ENCODE measurements at regions not wholly inside any gene's neighbourhood (a gene's known extent, or its start where the extent isn't known, plus 50 kb on each side); places are given as distances from the start of the nearest gene placed in this dataset.

- Histone ChIP-seq H3K27me3 (ENCODE audit: control insufficient read depth, insufficient read depth, low read length, poor library complexity, severe bottlenecking) (no peaks in the 10 kb centered on the region), H3K9ac (ENCODE audit: extremely low read depth, low read length, poor library complexity, severe bottlenecking) (no peak overlapping the region), H3K36me3 (ENCODE audit: control insufficient read depth, insufficient read depth, low read length) (no peaks in the 10 kb centered on the region), H3K27ac (ENCODE audit: low read depth, low read length) (no peak overlapping the region), H3K9me3 (ENCODE audit: control insufficient read depth, low read length) (no peaks in the 10 kb centered on the region), H3K4me1 (ENCODE audit: control insufficient read depth, insufficient read depth, low read length) (peaks cover 9% of the 10 kb centered on the region), H3K4me3 (ENCODE audit: low read length) (no peak overlapping the region)
- TF ChIP-seq CTCF (conservative IDR thresholded peaks at IDR 0.05) = no peak
- H3K4me1 Mint-ChIP-seq = peaks cover 16% of the 10 kb centered on the region
- H3K27ac Mint-ChIP-seq = no peak overlapping the region
- no peaks in the 10 kb centered on the region for H3K36me3 Mint-ChIP-seq (ENCODE audit: low read depth)
- peaks cover 8% of the 10 kb centered on the region for H3K27me3 Mint-ChIP-seq (ENCODE audit: insufficient read depth)
- 86 to 100% methylated on average over 2 to 4 of the region's 4 CpGs for WGBS, 2 experiments (ENCODE audit: insufficient coverage in 1 of 2, insufficient read length in 1 of 2)
- DNase-seq = no peak
- H3K9me3 Mint-ChIP-seq = no peaks in the 10 kb centered on the region
- no peak overlapping the region for H3K4me3 Mint-ChIP-seq
Observed at GRCh38 chr15:87755226-87755625, 501.3 kb downstream of the NTRK3 start.

GRCh38 chr15:87753539-87753938, 503.0 kb downstream of the NTRK3 start:
- Histone ChIP-seq H3K9ac (ENCODE audit: extremely low read depth, low read length, poor library complexity, severe bottlenecking) (no peak overlapping the region), H3K4me1 (ENCODE audit: control insufficient read depth, insufficient read depth, low read length) (no peaks in the 10 kb centered on the region), H3K27ac (ENCODE audit: low read depth, low read length) (no peak overlapping the region), H3K9me3 (ENCODE audit: control insufficient read depth, low read length) (no peaks in the 10 kb centered on the region), H3K4me3 (ENCODE audit: low read length) (no peak overlapping the region), H3K36me3 (ENCODE audit: control insufficient read depth, insufficient read depth, low read length) (no peaks in the 10 kb centered on the region), H3K27me3 (ENCODE audit: control insufficient read depth, insufficient read depth, low read length, poor library complexity, severe bottlenecking) (no peaks in the 10 kb centered on the region)
- Mint-ChIP-seq H3K9me3 (no peaks in the 10 kb centered on the region), H3K4me1 (peaks cover 5% of the 10 kb centered on the region), H3K4me3 (no peak overlapping the region), H3K27me3 (ENCODE audit: insufficient read depth) (peaks cover 8% of the 10 kb centered on the region), H3K36me3 (ENCODE audit: low read depth) (no peaks in the 10 kb centered on the region), H3K27ac (no peak overlapping the region)
- 72 to 89% methylated on average over 6 to 11 of the region's 11 CpGs for WGBS, 2 experiments (ENCODE audit: insufficient coverage in 1 of 2, insufficient read length in 1 of 2)
- DNase-seq = peak; percentile 65
- TF ChIP-seq CTCF (conservative IDR thresholded peaks at IDR 0.05) = peak; percentile 59

- H3K27ac Mint-ChIP-seq = no peak overlapping the region
- no peak overlapping the region for H3K27ac ChIP-seq (ENCODE audit: low read depth, low read length)
- H3K9me3 ChIP-seq (ENCODE audit: control insufficient read depth, low read length) = no peaks in the 10 kb centered on the region
- DNase-seq = no peak
- peaks cover 8% of the 10 kb centered on the region for H3K27me3 Mint-ChIP-seq (ENCODE audit: insufficient read depth)
- no peak for TF ChIP-seq CTCF (conservative IDR thresholded peaks at IDR 0.05)
- H3K4me1 Mint-ChIP-seq = peaks cover 5% of the 10 kb centered on the region
- H3K4me3 ChIP-seq (ENCODE audit: low read length) = no peak overlapping the region
- no peak overlapping the region for H3K4me3 Mint-ChIP-seq
- no peaks in the 10 kb centered on the region for H3K4me1 ChIP-seq (ENCODE audit: control insufficient read depth, insufficient read depth, low read length)
- no peaks in the 10 kb centered on the region for H3K27me3 ChIP-seq (ENCODE audit: control insufficient read depth, insufficient read depth, low read length, poor library complexity, severe bottlenecking)
- H3K9me3 Mint-ChIP-seq = no peaks in the 10 kb centered on the region
- H3K9ac ChIP-seq (ENCODE audit: extremely low read depth, low read length, poor library complexity, severe bottlenecking) = no peak overlapping the region
- H3K36me3 ChIP-seq (ENCODE audit: control insufficient read depth, insufficient read depth, low read length) = no peaks in the 10 kb centered on the region
- WGBS, 2 experiments (ENCODE audit: insufficient coverage in 1 of 2, insufficient read length in 1 of 2) = 60 to 88% methylated on average over 1 to 5 of the region's 5 CpGs
- no peaks in the 10 kb centered on the region for H3K36me3 Mint-ChIP-seq (ENCODE audit: low read depth)
Observed at GRCh38 chr15:87752250-87752951, 504.1 kb downstream of the NTRK3 start.

Measured in endodermal cell (in vitro differentiated cells).